ENCODE measurements at regions not wholly inside any gene's neighbourhood (a gene's known extent, or its start where the extent isn't known, plus 50 kb on each side); places are given as distances from the start of the nearest gene placed in this dataset.

GRCh38 chr2:57617318-57617717, 429.3 kb upstream of the VRK2 start:
- H3K9me3 ChIP-seq, result no peaks in the 10 kb centered on the region
- intact Hi-C loops (cut with DNase I), result no loop called here
- TF ChIP-seq, protein P1, sequence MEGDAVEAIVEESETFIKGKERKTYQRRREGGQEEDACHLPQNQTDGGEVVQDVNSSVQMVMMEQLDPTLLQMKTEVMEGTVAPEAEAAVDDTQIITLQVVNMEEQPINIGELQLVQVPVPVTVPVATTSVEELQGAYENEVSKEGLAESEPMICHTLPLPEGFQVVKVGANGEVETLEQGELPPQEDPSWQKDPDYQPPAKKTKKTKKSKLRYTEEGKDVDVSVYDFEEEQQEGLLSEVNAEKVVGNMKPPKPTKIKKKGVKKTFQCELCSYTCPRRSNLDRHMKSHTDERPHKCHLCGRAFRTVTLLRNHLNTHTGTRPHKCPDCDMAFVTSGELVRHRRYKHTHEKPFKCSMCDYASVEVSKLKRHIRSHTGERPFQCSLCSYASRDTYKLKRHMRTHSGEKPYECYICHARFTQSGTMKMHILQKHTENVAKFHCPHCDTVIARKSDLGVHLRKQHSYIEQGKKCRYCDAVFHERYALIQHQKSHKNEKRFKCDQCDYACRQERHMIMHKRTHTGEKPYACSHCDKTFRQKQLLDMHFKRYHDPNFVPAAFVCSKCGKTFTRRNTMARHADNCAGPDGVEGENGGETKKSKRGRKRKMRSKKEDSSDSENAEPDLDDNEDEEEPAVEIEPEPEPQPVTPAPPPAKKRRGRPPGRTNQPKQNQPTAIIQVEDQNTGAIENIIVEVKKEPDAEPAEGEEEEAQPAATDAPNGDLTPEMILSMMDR (IDR thresholded peaks at IDR 0.05), result no peak
- TF ChIP-seq EP300 (IDR thresholded peaks at IDR 0.05) (no peak), POLR2AphosphoS5 (IDR thresholded peaks at IDR 0.05) (no peak), POLR2A (IDR thresholded peaks at IDR 0.05) (no peak)
- WGBS, 2 donors, result 24 to 51% methylated on average over 3 of the region's 3 CpGs
- H3K4me3 ChIP-seq, result no peak overlapping the region
- no peaks in the 10 kb centered on the region for H3K36me3 ChIP-seq
- H3K27ac ChIP-seq, result no peak overlapping the region
- H3K4me1 ChIP-seq, result no peaks in the 10 kb centered on the region
- DNase-seq, result no peak
- H3K27me3 ChIP-seq, result no peaks in the 10 kb centered on the region

DNA sequence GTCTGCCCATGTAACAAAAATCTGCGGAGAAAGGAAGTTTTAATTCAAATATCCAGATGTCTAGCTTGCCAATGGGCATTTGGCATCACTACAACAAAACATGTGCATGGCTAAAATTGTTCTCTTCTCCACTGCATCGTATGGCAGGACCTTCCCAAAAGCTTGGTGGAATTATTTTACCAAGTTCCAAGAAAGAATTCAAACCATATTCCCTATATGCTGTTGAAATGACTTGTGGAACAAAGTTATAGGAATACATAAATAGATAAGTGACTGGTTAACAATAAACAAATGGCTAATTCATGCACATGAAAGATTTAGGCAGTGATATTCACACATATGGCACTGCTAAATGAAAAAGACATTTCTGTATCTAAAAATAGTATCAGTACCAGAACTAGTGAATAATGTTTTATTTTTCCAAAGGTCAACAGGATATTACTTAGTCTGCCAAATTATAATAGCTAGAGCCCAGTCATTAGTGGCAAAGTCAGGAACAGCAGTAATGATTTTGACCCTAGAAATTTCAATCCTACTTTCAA, 425.4 kb upstream of the VRK2 start:
- TF ChIP-seq POLR2A (IDR thresholded peaks at IDR 0.05), result no peak
- TF ChIP-seq EP300 (IDR thresholded peaks at IDR 0.05), result no peak
- TF ChIP-seq, protein P1 (IDR thresholded peaks at IDR 0.05), result no peak
- no peak for TF ChIP-seq POLR2AphosphoS5 (IDR thresholded peaks at IDR 0.05)
- Histone ChIP-seq H3K4me3 (no peak overlapping the region), H3K9me3 (no peaks in the 10 kb centered on the region), H3K27me3 (no peaks in the 10 kb centered on the region), H3K36me3 (no peaks in the 10 kb centered on the region), H3K27ac (no peak overlapping the region), H3K4me1 (no peaks in the 10 kb centered on the region)
- DNase-seq, result no peak
- 41 to 82% methylated on average over 2 of the region's 2 CpGs for WGBS, 2 donors
- intact Hi-C loops (cut with DNase I), result no loop called here

DNA sequence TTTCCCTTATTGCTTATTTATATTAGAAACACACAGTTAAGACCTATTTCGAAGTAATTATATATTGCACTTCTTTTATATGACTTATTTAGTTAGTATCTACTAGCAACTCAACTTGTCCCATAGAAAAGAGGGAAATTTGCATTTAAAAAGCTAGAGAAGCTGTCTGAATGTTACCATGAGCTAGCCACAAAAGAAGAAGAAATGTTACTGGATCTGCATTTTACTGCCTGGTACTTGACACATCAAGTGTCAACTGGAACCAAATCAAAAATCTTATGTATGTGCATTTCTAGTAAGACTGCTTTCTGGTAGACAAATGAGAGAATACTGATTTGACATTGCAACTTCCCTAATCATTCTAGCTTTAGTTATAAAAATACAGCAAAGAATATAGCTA, 424.6 kb upstream of the VRK2 start:
- intact Hi-C loops (cut with DNase I), result no loop called here
- Histone ChIP-seq H3K36me3 (no peaks in the 10 kb centered on the region), H3K9me3 (no peaks in the 10 kb centered on the region), H3K27me3 (no peaks in the 10 kb centered on the region), H3K4me1 (no peaks in the 10 kb centered on the region), H3K27ac (no peak overlapping the region), H3K4me3 (no peak overlapping the region)
- WGBS, 2 donors, result 42 to 66% methylated on average over 1 of the region's 1 CpG
- no peak for TF ChIP-seq POLR2AphosphoS5 (IDR thresholded peaks at IDR 0.05)
- TF ChIP-seq POLR2A (IDR thresholded peaks at IDR 0.05), result no peak
- no peak for DNase-seq

DNA sequence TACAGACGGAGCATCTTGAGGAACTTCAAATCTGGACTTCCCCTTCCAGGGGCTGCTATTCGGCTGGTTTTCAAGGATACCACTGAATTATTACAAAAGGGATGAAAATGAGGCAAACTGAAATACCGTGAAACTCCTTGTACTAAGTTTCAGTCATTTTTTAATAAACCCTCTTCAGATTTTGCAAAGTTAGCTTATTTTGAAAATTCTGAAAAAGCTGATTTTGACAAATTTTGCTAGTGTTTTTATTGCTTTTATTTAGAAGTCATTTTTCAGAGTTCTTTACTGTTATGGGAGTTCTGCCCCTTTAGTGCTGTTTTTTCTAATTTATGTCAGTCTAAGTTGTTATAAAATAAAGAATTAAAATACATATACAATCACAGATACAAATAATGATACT, 390.4 kb upstream of the VRK2 start:
- H3K9me3 ChIP-seq, result peaks cover 0 to 4% (median under 1%) of the 10 kb centered on the region in 4 donors
- intact Hi-C loops (cut with DNase I), result no loop called here
- H3K4me1 ChIP-seq, result no peaks in the 10 kb centered on the region
- DNase-seq, result no peak
- no peak overlapping the region for H3K27ac ChIP-seq
- TF ChIP-seq EP300 (IDR thresholded peaks at IDR 0.05) (no peak), POLR2AphosphoS5 (IDR thresholded peaks at IDR 0.05) (no peak), POLR2A (IDR thresholded peaks at IDR 0.05) (no peak)
- TF ChIP-seq, protein P1 (IDR thresholded peaks at IDR 0.05), result no peak
- H3K27me3 ChIP-seq, result no peaks in the 10 kb centered on the region
- WGBS, 2 donors, result 79 to 84% methylated on average over 3 of the region's 3 CpGs
- no peaks in the 10 kb centered on the region for H3K36me3 ChIP-seq
- no peak overlapping the region for H3K4me3 ChIP-seq

GRCh38 chr2:57669570-57669969, 377.0 kb upstream of the VRK2 start:
- 86 to 97% methylated on average over 1 of the region's 1 CpG for WGBS, 2 donors

More at GRCh38 chr2:57669570-57669969, 377.0 kb upstream of the VRK2 start:
- TF ChIP-seq, protein P1 (IDR thresholded peaks at IDR 0.05), result no peak
- no peaks in the 10 kb centered on the region for H3K36me3 ChIP-seq
- H3K27me3 ChIP-seq, result no peaks in the 10 kb centered on the region
- H3K9me3 ChIP-seq, result no peaks in the 10 kb centered on the region
- H3K27ac ChIP-seq, result no peak overlapping the region
- no peak overlapping the region for H3K4me3 ChIP-seq
- DNase-seq, result no peak
- intact Hi-C loops (cut with DNase I), result no loop called here
- no peaks in the 10 kb centered on the region for H3K4me1 ChIP-seq
